ENCODE measurements at regions not wholly inside any gene's neighbourhood (a gene's known extent, or its start where the extent isn't known, plus 50 kb on each side); places are given as distances from the start of the nearest gene placed in this dataset. TPM values are rescaled to one million over a fixed set of nuclear protein-coding genes. Genes with fewer than 3 reads are reported as not detected.

- H3K4me3 ChIP-seq: no peak overlapping the region
- TF ChIP-seq CTCF (IDR thresholded peaks at IDR 0.05; ENCODE audit: control extremely low read depth, extremely low read depth): no peak
- no peaks in the 10 kb centered on the region for H3K4me1 ChIP-seq (ENCODE audit: control insufficient read depth in 5 of 5, insufficient read depth in 5 of 5, low read length in 5 of 5)
- DNase-seq (no peak), ATAC-seq (ENCODE audit: insufficient read depth, low FRiP score) (no peak)
- H3K27ac ChIP-seq (ENCODE audit: low read depth in 1 of 2, low read length in 1 of 2): no peak overlapping the region
- 91 to 95% methylated on average over 2 of the region's 2 CpGs for WGBS, 2 donors
- H3K9me3 ChIP-seq (ENCODE audit: control insufficient read depth in 4 of 4, insufficient read depth in 3 of 4, low read length in 3 of 4): peaks cover 0 to 3% (median 0%) of the 10 kb centered on the region in 4 donors
- H3K9ac ChIP-seq (ENCODE audit: insufficient read depth in 1 of 2, low read length in 2 of 2): no peak overlapping the region
- peaks cover 0 to 3% (median 0%) of the 10 kb centered on the region in 3 donors for H3K27me3 ChIP-seq (ENCODE audit: control insufficient read depth in 3 of 3, insufficient read depth in 3 of 3, low read length in 2 of 3)
- no peaks in the 10 kb centered on the region for H3K36me3 ChIP-seq (ENCODE audit: control insufficient read depth in 4 of 4, insufficient read depth in 4 of 4, low read length in 4 of 4)
Measured at GRCh38 chr5:59955241-59955640, 61.7 kb upstream of the PDE4D start.

GRCh38 chr5:59943452-59944113 is 50.1 kb upstream of the PDE4D start:
- Histone ChIP-seq H3K27ac (ENCODE audit: low read depth in 1 of 2, low read length in 1 of 2) (no peak overlapping the region), H3K9ac (ENCODE audit: insufficient read depth in 1 of 2, low read length in 2 of 2) (no peak overlapping the region), H3K36me3 (ENCODE audit: control insufficient read depth in 4 of 4, insufficient read depth in 4 of 4, low read length in 4 of 4) (no peaks in the 10 kb centered on the region), H3K27me3 (ENCODE audit: control insufficient read depth in 3 of 3, insufficient read depth in 3 of 3, low read length in 2 of 3) (no peaks in the 10 kb centered on the region), H3K9me3 (ENCODE audit: control insufficient read depth in 4 of 4, insufficient read depth in 3 of 4, low read length in 3 of 4) (no peaks in the 10 kb centered on the region), H3K4me1 (ENCODE audit: control insufficient read depth in 5 of 5, insufficient read depth in 5 of 5, low read length in 5 of 5) (no peaks in the 10 kb centered on the region), H3K4me3 (no peak overlapping the region)
- TF ChIP-seq CTCF (IDR thresholded peaks at IDR 0.05; ENCODE audit: control extremely low read depth, extremely low read depth): no peak
- no peak for DNase-seq
- WGBS, 2 donors: 80 to 82% methylated on average over 6 of the region's 6 CpGs
- ATAC-seq (ENCODE audit: insufficient read depth, low FRiP score): no peak

Small RNA genes in the stretch of these regions (small RNA-seq; reads per million reads assigned to genes)
- gene RNU6-806P (ENCODE audit: low replicate concordance): not detected

Measured in lung (tissue), 12 donors.